ENCODE measurements at regions not wholly inside any gene's neighbourhood (a gene's known extent, or its start where the extent isn't known, plus 50 kb on each side); places are given as distances from the start of the nearest gene placed in this dataset.

- Histone ChIP-seq H3K4me1 (peaks cover 0 to 13% (median 0%) of the 10 kb centered on the region in 3 donors), H3K36me3 (no peaks in the 10 kb centered on the region), H3K4me3 (no peak overlapping the region), H3K27me3 (no peaks in the 10 kb centered on the region), H3K27ac (no peak overlapping the region), H3K9me3 (no peaks in the 10 kb centered on the region)
- 50 to 57% methylated on average over 2 to 8 of the region's 15 CpGs for WGBS, 2 donors (ENCODE audit: low coverage in 1 of 2)
- TF ChIP-seq CTCF (IDR thresholded peaks at IDR 0.05) = no peak
- TF ChIP-seq POLR2A (IDR thresholded peaks at IDR 0.05) = no peak
- TF ChIP-seq EP300 (IDR thresholded peaks at IDR 0.05) = no peak
- no peak for TF ChIP-seq POLR2AphosphoS5 (IDR thresholded peaks at IDR 0.05)
- no peak for ATAC-seq
Observed at GRCh38 chr18:22335731-22336198, 82.0 kb downstream of the CTAGE1 start.

DNA sequence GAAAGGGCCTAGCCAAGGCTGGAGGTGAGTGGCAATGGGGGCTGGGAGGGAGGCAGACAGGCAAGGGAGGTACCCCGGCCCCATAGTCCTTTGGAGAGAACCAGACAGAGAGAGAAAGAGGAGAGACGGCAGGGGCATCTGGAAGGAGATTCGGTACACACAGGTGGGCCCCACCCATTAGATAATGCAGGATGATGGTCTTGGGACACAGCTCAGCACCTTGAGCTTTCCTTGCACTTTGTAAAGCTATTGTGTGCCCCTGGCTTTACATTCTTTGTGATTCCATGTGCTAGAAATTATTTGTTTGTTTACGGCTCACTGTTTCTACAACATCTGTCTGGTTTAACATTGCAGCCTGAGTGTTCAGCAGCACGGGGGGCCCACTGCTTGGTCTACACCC is 83.1 kb downstream of the CTAGE1 start:
- H3K9me3 ChIP-seq = no peaks in the 10 kb centered on the region
- no peak overlapping the region for H3K27ac ChIP-seq
- no peak for TF ChIP-seq CTCF (IDR thresholded peaks at IDR 0.05)
- no peak for TF ChIP-seq POLR2A (IDR thresholded peaks at IDR 0.05)
- TF ChIP-seq POLR2AphosphoS5 (IDR thresholded peaks at IDR 0.05) = no peak
- TF ChIP-seq EP300 (IDR thresholded peaks at IDR 0.05) = no peak
- no peak for ATAC-seq
- H3K36me3 ChIP-seq = no peaks in the 10 kb centered on the region
- H3K4me3 ChIP-seq = no peak overlapping the region
- H3K4me1 ChIP-seq = peaks cover 0 to 13% (median 0%) of the 10 kb centered on the region in 3 donors
- WGBS, 2 donors (ENCODE audit: low coverage in 1 of 2) = 79 to 82% methylated on average over 2 to 3 of the region's 5 CpGs
- H3K27me3 ChIP-seq = no peaks in the 10 kb centered on the region

DNA sequence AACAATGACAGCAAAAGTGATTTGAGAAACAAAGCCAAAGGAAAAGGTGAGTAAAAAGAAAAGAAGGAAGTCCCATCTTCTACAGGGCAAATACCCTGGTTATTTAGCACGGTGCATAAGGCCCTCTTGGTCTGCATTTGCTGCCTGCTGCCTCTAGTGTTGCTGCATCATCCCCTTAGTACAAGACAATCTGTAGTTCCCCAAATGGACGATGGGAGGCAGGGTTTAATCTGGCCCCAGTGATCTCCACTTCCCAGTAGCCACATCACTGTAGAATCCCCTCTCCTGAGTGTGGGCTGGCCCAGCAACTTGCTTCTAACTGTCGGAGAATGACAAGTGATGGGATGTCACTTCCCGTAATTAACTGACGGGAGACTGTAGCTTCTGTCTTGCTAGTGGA is 85.1 kb downstream of the CTAGE1 start:
- ATAC-seq = no peak
- Histone ChIP-seq H3K4me1 (peaks cover 0 to 5% (median 0%) of the 10 kb centered on the region in 3 donors), H3K27me3 (no peaks in the 10 kb centered on the region), H3K36me3 (no peaks in the 10 kb centered on the region), H3K4me3 (no peak overlapping the region), H3K27ac (no peak overlapping the region), H3K9me3 (no peaks in the 10 kb centered on the region)
- TF ChIP-seq POLR2AphosphoS5 (IDR thresholded peaks at IDR 0.05) = no peak
- TF ChIP-seq EP300 (IDR thresholded peaks at IDR 0.05) = no peak
- TF ChIP-seq POLR2A (IDR thresholded peaks at IDR 0.05) = no peak
- TF ChIP-seq CTCF (IDR thresholded peaks at IDR 0.05) = no peak
- 83 to 85% methylated on average over 2 to 4 of the region's 5 CpGs for WGBS, 2 donors (ENCODE audit: low coverage in 1 of 2)

DNA sequence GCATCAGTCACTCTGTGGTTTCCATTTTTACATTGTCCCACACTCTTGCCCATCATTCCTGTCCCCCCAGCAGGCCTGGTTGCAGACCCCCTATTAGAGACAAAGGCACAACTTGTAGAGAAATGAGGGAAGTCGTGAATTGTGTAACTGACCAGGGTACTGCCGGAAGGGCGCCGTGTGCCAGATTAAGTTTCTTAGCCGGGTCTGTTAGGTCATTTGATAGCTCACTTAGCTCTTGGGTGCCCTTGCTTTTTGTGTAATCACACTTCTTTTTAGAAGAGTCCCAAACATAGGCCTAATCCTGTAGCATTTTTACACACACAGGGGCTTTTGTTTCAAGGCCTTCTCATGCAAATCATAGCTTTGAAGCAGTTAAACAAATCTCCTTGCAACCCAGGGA is 87.2 kb downstream of the CTAGE1 start:
- WGBS, 2 donors (ENCODE audit: low coverage in 1 of 2) = 81 to 92% methylated on average over 5 of the region's 5 CpGs
- ATAC-seq = no peak

More for the DNA sequence above, 87.2 kb downstream of the CTAGE1 start:
- TF ChIP-seq CTCF (IDR thresholded peaks at IDR 0.05) (no peak), POLR2AphosphoS5 (IDR thresholded peaks at IDR 0.05) (no peak), EP300 (IDR thresholded peaks at IDR 0.05) (no peak), POLR2A (IDR thresholded peaks at IDR 0.05) (no peak)
- no peak overlapping the region for H3K4me3 ChIP-seq
- H3K36me3 ChIP-seq = no peaks in the 10 kb centered on the region
- no peaks in the 10 kb centered on the region for H3K27me3 ChIP-seq
- H3K27ac ChIP-seq = no peak overlapping the region
- no peaks in the 10 kb centered on the region for H3K4me1 ChIP-seq
- no peaks in the 10 kb centered on the region for H3K9me3 ChIP-seq

Measured in gastroesophageal sphincter (tissue), 4 donors.